Myocyte (in vitro differentiated cells): ENCODE measurements at regions not wholly inside any gene's neighbourhood (a gene's known extent, or its start where the extent isn't known, plus 50 kb on each side); places are given as distances from the start of the nearest gene placed in this dataset.
A peak's percentile ranks its signal among the peaks of the same experiment; 100 is the strongest.

Experiments used
- DNase-seq: peaks from one replicate; pipeline ENCODE4 v3.0.0-alpha.2; 2012; ENCODE audit warnings: low read depth

DNA sequence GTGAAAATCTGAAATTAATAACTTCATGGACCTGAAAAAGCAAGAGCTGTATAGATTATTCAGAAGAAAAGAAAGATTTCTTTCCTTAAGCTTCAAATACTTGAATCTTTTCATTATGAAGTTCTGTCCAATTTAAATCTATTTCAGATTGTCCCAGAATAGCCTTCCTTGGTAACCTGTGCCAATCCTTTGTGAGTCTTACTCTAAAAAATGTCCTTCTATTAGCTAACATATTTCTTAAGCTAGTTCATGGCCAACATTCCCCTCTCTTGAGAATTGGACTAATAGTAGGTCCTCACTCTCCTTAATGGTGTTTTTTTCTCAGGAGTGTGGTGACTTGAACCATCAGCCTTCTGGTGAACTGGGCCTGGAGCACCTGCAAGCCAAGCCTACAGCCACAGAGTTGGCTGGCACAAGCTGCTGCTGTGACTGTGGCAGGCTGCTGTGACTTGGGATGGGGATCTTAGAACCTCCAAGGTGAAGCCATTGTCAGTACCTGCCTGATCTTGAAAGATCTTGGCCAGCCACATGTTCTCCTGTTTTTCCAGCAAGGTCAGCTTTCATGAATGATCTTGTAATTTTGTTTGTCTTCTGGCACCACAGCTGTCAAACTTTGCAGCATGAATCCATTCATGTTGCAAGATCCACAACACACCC is 262.6 kb upstream of the MAP3K1 start:
- no peak for DNase-seq

DNA sequence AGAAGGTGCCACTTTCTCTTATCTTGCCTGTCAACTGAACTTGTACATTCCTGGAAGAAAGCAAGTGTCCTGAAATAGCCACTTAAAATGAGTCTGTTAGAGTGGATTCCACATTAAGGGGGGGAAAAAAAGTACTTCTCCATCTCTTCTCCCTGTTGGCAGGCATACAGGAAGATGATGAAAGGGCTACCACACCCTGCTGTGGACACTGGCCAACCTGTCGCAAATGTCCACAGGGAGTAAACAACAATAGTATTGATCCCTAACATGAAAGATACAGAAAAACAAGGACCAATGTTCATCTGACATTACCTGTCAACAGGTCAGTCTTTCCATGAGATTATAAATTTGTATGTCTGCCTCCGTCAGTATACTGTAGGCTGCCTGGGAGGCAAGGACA is 265.1 kb upstream of the MAP3K1 start:
- no peak for DNase-seq

DNA sequence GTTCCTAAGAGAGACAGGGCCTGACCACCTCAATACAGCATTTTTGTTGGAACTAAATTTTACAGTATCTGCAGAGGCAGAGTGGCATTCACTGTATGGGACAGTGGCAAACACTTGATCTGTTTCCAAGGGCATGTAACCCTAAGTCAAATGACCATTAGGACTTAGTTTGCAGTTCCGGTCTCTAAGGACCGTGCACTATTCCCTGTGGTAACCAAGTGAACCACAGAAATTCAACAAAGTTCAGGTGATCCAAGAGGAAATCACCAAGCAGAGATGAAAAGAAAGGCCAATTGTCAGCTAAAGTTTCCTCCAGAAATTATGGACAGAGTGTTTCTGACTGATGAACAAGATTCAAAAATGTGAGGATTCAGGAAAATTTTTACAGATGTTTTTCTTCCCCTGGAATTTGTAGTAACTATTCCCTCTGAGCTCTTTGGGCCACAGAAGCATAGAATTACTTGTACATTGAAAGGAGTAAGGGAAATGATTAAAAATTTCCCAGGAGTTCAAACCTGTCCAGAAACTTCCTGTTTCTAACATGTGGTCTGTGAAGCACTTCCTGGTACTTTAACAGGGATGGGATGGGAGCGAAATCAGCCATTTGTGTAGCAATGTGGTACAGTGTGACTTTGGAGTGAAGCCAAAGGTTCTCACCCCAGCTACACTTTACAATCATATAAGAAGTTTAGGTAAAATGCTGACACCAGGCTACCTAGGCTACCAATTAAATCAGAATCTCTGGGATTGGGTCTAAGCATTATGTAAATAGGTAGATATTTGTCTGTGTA is 266.1 kb upstream of the MAP3K1 start:
- DNase-seq = no peak

DNA sequence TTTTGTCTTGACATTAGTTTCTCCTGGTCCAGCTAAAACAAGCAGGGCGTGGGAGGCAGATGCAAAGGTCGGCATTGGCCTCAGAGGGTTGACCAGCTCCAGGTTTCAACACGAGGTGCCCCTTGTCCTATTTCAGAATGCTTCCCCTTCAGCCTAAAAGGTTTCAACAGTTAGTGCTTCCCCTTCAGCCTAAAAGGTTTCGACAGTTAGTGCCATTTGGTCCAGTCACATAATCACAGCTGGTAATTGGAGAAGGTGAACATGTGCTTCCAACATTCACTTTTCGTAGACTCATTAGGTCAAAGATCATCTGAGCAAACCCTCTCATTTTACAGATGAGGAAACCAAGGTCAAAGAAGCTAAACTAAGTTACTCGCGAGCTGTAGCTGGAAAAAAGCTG is 270.3 kb upstream of the MAP3K1 start:
- DNase-seq = peak; percentile 5

DNA sequence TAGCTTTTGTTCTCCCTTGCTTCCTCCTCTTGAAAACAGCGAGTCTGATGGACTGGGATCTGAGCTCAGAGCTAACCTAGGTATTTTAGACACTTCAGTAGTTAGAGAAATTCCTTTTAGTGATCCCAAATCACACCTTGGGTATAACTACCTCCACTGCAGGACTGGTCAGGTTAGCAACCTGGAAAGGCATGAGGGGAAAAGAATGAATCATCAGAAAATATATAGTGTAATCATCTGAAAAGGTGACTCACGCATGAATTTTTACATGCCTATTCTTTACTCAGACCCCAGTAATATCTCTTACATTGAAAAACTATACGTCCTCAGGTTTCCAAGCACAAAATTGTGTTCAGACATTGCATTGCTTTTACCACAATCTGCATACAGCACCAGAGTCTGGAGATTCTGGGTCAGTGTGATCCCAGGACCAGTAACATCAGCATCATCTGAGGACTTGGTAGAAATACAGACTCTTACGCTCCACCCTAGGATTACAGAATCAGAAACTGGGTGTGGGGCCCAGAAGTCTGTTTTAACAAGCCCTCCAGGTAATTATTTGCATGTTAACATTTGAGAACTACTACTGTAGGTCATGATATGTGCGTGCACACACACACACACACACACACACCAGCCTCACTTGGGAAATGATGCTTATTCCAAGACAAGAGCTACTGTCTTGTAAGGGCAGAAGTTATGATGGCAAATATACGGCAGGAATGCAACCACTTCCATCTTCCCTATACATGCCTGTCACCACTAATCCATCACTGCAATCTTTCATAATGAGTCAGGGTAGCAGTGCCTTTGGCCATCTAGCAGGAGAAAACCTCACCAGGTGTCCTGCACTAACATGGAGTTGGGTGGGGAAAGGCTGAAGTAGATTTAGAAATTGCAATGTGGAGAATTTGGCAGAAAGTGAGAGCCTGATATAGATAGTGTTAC is 271.6 kb upstream of the MAP3K1 start:
- DNase-seq = no peak

DNA sequence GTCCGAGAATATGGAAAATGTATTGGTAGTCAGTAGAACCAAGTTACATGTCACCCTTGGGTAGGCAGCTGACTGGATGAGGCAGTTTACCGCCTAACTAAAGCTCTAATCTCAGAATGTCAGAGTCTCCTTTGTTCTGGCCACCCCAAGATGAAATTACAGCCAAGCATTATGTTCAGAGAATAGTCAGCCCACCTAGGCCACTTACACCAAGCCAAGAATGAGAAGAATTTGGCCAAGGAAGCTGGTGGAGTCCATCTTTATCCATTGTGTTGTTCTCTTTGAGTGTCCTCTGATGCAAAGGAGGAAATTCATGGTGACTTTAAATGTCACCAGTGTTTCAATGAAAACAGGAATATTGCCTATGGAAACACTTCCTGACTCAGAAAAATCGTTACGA is 275.1 kb upstream of the MAP3K1 start:
- DNase-seq = no peak

DNA sequence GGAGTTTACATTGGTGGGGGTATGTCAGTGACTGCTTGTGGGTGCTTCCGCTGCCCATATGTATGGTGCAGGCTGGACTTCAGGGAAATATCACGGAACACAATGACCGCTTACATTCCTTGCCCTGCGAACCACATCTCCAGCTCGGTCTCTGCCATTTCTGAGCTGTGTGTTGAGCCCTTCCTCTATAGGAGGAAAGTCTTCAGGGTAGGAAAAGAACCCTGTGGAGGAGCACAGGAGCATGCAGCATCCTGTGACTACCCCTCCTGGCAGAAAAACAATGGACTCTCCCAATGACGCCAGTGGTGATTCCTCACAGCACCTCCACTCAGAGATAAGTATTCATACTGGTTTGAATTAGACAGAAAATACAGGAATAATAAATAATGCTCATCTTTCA is 276.8 kb upstream of the MAP3K1 start:
- DNase-seq = no peak

DNA sequence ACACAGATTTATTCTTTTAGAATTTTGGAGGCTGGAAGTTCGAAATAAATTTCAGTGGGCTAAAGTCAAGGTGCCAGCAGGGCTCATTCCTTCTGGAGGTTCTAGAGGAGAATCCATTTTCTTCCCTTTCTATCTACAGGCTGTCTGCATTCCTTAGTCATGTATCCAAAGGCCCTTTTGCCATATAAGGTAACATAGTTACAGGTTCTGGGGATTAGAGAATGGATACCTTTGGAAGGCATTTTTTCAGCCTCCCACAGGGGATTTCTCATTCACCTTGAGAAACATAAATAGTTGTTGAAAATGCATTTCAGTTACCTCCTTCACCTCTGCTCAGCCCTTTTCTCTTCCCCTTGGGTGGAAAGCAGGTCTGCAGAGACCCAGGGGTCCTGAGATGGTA is 280.0 kb upstream of the MAP3K1 start:
- no peak for DNase-seq

DNA sequence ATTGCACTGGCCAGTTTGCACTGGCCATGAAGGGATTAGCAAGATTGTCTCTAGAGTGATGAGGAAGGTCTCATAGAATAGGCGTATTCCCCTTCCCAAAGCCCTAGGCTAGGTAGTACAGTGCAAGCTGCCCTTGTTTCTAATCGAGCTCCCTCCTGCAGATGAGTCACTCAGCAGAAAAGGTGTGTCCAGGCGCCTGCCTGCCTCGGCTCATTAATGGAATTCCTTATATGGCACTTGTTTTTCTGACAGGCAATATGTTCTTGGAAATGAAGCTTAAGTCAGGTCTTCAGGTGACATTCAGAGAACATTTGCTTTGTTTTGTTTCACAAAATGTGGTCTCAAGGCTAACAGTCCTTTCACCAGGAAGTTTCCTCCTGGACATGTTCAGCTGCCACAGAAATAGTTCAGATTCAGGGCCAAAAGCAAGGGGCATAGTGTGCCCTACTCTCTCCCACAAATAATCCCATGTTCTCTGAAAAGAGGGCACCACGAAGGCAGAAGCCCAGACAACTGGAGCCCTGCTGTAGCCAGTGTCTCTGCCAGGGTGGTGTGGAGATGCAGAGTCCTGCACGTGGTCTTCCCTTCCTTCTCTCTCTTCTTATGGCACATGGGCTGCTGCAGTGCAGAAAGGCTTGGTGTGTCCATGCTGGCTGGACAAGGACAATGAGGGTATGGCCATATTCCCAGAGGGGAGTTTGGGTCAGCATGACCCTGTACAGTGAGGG is 281.1 kb upstream of the MAP3K1 start:
- DNase-seq = no peak

DNA sequence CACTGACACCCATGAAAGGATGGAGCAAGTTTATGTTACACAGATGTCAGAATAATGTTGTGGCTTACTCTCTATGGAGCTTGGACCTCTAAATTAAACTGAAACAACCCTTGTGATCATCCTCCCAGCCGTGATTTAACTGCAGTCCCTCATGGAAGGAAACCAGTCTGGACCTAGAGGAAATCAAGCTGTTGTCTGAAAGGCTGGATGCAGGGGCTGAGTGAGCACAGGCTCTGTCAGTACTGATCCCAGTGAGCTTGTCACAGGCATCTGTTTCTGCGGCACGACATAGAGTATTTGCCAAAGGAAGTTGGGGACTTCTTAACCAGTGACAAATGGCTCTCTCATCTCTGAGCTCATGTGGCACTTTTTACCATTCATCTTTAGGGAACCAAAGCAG is 282.9 kb upstream of the MAP3K1 start:
- no peak for DNase-seq

DNA sequence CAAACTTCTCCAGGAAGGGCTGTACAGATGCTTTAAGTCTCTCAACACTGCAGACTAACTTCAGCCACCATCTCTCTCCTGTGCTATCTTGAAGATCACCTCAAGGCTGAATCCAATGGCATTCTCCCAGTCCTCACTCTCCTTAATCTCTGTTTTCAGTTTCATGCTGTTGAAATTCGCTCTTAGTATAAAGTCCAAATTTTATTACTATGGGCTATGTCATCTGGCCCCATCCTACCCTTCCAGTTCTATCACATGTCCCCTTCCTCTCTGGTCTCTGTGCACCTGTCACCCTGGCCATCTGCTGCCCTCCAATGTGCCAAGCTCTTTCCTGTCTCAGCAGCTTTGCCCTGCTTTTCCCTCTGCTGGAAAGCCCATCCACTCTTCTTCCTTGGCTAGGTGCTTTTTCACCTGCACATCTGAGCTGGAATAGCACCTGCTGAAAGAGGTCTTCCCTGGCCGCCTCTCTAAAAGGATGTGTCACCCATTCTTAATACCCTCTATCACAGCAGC is 284.7 kb upstream of the MAP3K1 start:
- no peak for DNase-seq

DNA sequence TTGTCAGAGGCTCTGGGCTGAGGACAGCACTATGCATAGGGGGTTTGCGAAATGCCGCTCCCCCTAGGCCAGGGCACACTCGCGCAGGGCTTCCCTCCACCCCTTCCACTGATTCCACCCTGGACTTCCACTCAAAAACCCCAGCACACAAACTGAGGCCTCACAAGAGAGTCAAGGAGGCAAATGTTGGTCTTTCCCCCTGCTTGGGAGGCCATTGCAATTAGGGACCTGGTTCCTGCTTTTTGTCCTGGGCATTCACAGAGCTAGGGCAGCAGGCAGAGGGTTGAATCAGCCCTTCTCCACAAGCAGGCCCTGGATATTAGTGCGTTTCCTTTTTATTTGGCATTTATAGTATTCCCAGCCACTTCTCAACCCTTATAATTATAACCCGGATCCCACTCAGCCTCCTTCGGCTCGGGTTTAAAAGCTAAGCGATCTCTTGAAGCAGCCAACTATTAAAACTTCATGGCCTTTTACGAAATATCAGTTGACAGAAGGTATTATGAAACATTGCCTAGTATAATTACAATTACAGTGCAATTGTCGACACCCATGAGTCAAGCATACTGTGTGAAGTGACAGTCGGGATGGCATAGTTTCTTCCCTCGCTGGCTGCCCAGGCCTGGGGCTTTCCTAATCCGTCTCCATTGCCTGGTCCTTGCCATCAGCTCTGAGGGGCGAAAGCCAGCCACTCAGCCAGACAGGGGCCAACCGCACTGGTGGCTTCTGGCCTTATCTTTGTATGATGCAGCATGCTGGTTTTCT is 285.5 kb upstream of the MAP3K1 start:
- DNase-seq = no peak

DNA sequence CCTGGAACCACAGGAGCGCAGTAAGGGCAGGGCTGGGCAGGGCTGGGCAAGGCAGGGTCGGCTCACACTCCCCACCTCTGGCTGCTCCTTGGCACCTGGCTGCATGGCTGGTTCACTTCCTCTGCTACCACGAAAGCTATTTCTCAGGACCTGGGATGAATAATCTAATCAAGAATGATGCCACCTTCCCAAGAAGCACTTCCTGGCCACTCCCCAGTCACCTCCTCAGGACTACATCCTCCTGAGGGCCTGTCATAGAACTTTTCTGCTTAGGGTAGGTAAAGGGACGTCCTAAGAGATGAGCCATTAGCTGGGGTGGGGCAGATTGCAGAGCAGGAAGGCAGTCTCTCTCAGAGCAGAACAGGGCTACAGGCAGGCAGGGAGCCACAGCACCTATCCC is 288.2 kb upstream of the MAP3K1 start:
- no peak for DNase-seq

DNA sequence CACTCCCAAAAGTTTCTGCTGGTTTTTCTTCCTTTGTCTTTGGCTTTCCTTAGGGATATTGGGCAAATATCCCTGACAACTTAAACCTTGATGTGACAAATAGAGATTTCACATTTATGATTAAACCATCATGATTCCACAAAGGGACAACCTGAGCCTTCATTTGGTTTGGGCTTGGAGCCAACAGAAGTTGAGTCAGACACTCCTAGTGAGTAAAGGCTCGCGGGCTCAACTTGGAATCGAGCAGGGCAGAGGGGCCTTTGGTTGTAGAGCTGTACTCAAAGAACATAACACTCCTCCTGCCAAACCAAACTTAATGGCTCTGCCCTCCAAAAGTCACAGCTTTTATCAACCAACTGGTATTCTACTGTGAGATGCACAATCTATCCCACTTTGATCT is 290.2 kb upstream of the MAP3K1 start:
- DNase-seq = no peak

DNA sequence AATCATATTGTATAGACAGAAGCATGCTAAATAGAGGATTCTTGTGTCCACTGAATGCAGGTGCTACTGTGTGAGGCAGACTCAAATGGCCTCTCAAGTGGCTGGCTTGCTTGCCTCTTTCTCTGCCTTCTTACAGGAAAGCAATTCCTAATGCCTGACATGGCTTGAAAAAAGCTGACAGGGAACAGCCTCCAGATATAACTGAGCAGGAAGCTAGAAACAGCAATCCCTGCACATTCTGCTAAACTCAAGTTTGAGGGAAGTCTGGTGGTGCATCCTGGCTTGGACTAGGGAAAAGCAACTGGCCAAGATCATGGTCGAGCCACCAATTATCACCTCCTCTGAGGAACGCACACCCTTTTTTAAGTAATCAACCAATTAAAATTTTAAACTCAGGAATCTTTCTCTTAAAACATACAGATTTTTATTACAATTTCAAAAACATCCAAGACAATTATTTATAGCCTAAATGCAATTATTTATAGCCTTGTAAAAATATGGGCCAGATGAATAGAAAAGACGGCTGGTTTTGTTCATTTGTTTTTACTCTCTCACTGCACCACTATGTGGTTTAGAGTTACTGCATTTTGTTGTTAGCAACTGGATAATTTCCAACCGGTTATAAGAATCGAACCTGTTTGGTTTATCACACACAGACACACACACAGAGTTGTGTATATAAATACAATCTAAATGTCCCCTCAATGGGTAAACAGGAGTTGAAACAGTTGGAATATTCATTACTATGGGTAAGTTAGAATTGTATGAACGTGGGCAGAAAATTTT is 290.9 kb upstream of the ANKRD55 start:
- no peak for DNase-seq

DNA sequence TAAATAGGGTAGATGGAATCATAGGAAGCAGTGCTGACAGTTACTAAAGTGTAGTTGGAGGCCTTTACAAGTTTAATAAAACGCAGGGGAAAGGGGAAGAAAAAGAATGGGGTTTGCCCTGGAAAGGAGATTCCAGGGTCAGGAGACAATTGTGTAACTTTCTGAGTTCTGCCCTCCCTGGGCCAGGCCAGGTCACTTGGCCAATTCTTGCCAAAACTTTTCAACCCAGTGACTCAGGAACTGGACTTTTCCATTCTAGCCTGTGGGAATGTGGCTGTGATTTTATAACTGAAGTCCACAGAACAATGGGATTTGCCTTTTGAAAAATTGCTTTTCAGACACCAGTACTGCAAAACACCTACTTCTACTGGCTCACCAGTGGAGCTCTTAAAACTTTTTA is 289.8 kb upstream of the ANKRD55 start:
- no peak for DNase-seq

DNA sequence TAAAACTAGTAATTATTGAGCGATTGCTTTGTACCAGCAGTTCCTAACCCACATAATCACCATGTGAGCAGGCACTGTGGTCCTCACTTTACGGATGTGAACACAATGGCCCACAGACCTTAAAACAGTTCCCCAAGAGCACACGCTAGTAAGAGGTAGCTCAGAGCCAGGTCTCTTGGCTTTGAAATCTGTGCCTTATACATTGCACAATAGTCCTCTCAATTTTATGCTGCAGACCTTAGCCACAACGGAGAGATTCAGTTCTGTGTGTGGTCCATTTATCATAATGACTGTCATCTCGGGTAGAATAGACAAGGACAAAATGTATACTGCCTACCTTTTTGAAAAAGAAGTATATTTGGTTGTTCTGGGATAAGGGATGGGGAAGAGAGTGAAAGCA is 289.0 kb upstream of the ANKRD55 start:
- no peak for DNase-seq

DNA sequence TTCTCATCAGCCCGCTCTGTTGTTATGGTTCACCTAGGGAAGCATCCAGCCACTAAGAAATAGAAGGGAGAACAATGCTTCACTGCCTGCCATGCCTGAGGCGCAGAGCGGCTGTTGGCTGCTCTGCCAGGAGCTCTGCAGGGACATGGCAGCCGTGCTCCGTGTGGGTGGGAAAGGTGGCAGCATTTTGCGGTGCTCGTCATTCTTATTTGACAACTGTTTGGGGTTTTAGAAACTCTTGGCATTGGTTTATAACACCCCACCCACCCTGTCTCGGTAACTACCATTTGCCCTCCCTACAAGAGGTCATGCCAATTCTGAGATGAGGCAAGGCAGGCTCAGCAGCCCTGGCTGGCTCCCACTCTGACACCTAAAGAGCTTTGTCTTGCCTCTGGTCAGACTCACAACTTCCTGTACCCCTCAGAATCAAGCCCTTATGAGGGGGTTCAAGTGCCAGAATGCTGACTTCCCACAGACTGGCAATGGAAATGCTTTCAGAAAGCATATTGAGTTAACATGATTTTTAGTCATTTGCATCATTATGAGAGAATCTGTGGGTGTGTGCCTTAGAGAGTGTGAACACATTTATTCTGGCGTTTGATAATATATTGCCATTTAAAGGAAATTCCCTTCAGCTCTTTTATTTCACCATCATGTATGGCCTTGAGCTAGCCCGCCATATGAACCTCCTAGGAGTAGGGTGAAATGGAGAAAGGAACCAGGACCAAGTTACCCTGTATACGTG is 288.0 kb upstream of the ANKRD55 start:
- DNase-seq = peak; percentile 16

DNA sequence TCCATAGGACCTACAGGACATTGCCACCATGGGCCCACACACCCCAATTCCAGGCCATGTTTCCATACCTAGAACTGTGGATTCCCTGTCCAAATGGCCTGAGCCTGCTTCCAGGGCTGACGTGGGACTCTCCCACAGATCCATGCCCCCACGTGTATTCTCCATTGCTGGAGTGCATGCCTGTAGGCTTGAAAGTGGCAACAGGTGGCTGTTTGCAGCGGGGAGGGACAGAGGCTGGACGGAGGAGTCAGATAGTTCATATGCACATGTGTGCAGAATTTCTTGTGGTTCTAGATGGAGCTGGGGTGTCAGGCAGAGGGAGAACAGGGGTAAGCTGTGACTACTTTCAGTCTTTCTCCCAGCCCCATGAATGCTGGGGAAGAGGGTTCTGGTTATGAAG is 285.7 kb upstream of the ANKRD55 start:
- peak; percentile 71 for DNase-seq
